OCI-LY7 (cell line): ENCODE measurements at regions not wholly inside any gene's neighbourhood (a gene's known extent, or its start where the extent isn't known, plus 50 kb on each side); places are given as distances from the start of the nearest gene placed in this dataset.

Source experiments
- BruUV-seq: library from RNA; stranded (reverse); fragments of 400-500 nt; replicated peaks from 2 replicates; lab custom pipeline; 2021; lab: Mats Ljungman, UMichigan
- CTCF ChIA-PET: fragments of 300-600 bp; sonication (Branson Sonifier 250); formaldehyde crosslinking; loops from one replicate; lab custom pipeline; 2022; ENCODE audit warnings: antibody characterized with exemption; ENCODE audit not compliant: unreplicated experiment; lab: Charles Lee
- POLR2A ChIA-PET: fragments of 300-600 bp; sonication (Branson Sonifier 250); formaldehyde crosslinking; loops from one replicate; lab custom pipeline; 2022; ENCODE audit warnings: antibody characterized with exemption; lab: Charles Lee
- DNase-seq: peaks from one replicate; pipeline ENCODE4 v3.0.0-alpha.2; 2015; ENCODE audit warnings: low spot score
- H2AFZ ChIP-seq: fragments of 200-600 bp; sonication (generic), shearing (Covaris generic); 2 replicates; pipeline ENCODE4 v1.6.1; 2014; ENCODE audit warnings: mild to moderate bottlenecking, antibody characterized with exemption, low read length, moderate library complexity
- H3K27ac ChIP-seq: fragments of 200-600 bp; sonication (generic); 2 replicates; pipeline ENCODE4 v1.5.1; 2014; ENCODE audit warnings: mixed run types, low read depth, mild to moderate bottlenecking, moderate library complexity, low read length, inconsistent platforms; ENCODE audit not compliant: poor library complexity, severe bottlenecking
- H3K36me3 ChIP-seq: fragments of 200-600 bp; sonication (generic); 2 replicates; pipeline ENCODE4 v1.6.1; 2014; ENCODE audit warnings: mild to moderate bottlenecking, antibody characterized with exemption, low read length, moderate library complexity, mixed read lengths; ENCODE audit not compliant: insufficient read depth
- H3K4me1 ChIP-seq: fragments of 200-600 bp; sonication (generic); 2 replicates; pipeline ENCODE4 v1.5.1; 2014; ENCODE audit warnings: mild to moderate bottlenecking, low read length; ENCODE audit not compliant: insufficient read depth, poor library complexity, severe bottlenecking
- H3K4me2 ChIP-seq: fragments of 200-600 bp; sonication (generic); 2 replicates; pipeline ENCODE4 v1.6.1; 2014; ENCODE audit warnings: mild to moderate bottlenecking, low read length
- H3K4me3 ChIP-seq: fragments of 200-600 bp; sonication (generic); 2 replicates; pipeline ENCODE4 v1.5.1; 2014; ENCODE audit warnings: mild to moderate bottlenecking, low read depth, low read length; ENCODE audit not compliant: poor library complexity, severe bottlenecking
- H3K79me2 ChIP-seq: fragments of 200-600 bp; sonication (generic); 2 replicates; pipeline ENCODE4 v1.6.1; 2016; ENCODE audit warnings: low read depth, mild to moderate bottlenecking, low read length, moderate library complexity, mixed read lengths; ENCODE audit not compliant: insufficient read depth
- H3K9me2 ChIP-seq: fragments of 200-600 bp; sonication (generic); 2 replicates; pipeline ENCODE4 v1.6.1; 2016; ENCODE audit warnings: mild to moderate bottlenecking, low read length, mixed read lengths; ENCODE audit not compliant: insufficient read depth
- H3K9me3 ChIP-seq: fragments of 200-600 bp; sonication (generic); 2 replicates; pipeline ENCODE4 v1.6.1; 2014; ENCODE audit warnings: mild to moderate bottlenecking, mixed run types, low read length, mixed read lengths
- H4K20me1 ChIP-seq: fragments of 200-600 bp; sonication (generic); 2 replicates; pipeline ENCODE4 v1.6.1; 2014; ENCODE audit warnings: mild to moderate bottlenecking, antibody characterized with exemption, low read length, moderate library complexity, mixed read lengths; ENCODE audit not compliant: insufficient read depth
- EZH2phosphoT487 ChIP-seq: fragments of 200-600 bp; sonication (generic); IDR thresholded peaks from 2 replicates; pipeline ENCODE4 v1.6.1; 2018; ENCODE audit warnings: low read depth, borderline replicate concordance, mild to moderate bottlenecking, mixed run types, antibody characterized with exemption, low read length, moderate library complexity, mixed read lengths
- intact Hi-C: fragments of 100-400 bp; cut with micrococcal nuclease; formaldehyde crosslinking; loops from one replicate; pipeline ENCODE4 v1.10.0; 2022; ENCODE audit not compliant: unreplicated experiment
- TF ChIP-seq, protein P1 (sequence below): fragments of 200-600 bp; sonication (generic); conservative IDR thresholded peaks from 2 replicates; pipeline ENCODE4 v1.5.1; 2014; ENCODE audit warnings: mild to moderate bottlenecking, antibody characterized with exemption, low read length, moderate library complexity, mixed read lengths

DNA sequence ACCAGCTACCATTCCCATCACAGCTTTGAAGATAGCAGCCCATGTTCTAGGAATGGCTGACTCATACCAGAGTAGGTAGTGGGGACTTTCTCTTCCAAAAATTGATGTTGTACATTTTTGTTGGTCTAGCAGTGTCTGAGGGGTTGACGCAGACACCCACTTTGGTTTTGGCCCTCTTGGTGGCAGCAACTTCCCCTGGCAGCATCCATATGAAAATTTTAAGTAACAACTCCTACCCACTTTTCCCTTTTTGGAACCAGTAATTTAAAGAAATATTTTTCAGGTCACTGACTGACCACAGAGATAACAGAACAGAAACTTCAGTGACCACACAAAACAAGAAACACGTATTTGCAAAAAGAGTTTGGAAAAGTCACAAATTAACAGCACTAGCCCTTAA, 162.0 kb upstream of the TMCC3 start:
- DNase-seq, result no peak
- Histone ChIP-seq H3K79me2 (peaks cover 13% of the 10 kb centered on the region; the same call in 1 of the 2 replicates), H3K27ac (no peak overlapping the region), H3K9me2 (no peaks in the 10 kb centered on the region), H3K4me2 (no peak overlapping the region), H2AFZ (no peak overlapping the region), H3K4me3 (no peak overlapping the region), H3K4me1 (peaks cover 27% of the 10 kb centered on the region), H4K20me1 (no peaks in the 10 kb centered on the region), H3K36me3 (peaks cover 71% of the 10 kb centered on the region), H3K9me3 (peaks cover 60% of the 10 kb centered on the region)
- BruUV-seq, result no TSS peak
- TF ChIP-seq EZH2phosphoT487, result no peak
- TF ChIP-seq, protein P1, sequence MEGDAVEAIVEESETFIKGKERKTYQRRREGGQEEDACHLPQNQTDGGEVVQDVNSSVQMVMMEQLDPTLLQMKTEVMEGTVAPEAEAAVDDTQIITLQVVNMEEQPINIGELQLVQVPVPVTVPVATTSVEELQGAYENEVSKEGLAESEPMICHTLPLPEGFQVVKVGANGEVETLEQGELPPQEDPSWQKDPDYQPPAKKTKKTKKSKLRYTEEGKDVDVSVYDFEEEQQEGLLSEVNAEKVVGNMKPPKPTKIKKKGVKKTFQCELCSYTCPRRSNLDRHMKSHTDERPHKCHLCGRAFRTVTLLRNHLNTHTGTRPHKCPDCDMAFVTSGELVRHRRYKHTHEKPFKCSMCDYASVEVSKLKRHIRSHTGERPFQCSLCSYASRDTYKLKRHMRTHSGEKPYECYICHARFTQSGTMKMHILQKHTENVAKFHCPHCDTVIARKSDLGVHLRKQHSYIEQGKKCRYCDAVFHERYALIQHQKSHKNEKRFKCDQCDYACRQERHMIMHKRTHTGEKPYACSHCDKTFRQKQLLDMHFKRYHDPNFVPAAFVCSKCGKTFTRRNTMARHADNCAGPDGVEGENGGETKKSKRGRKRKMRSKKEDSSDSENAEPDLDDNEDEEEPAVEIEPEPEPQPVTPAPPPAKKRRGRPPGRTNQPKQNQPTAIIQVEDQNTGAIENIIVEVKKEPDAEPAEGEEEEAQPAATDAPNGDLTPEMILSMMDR, result no peak
- ChIA-PET CTCF (no interaction called here), POLR2A (interaction anchor here (0.6 to 1.4 kb wide), 3 partner anchors 8 to 75 kb away, joined by 3 read pairs; no protein-coding TSS in a partner anchor)
- intact Hi-C loops, result no loop called here

GRCh38 chr12:94811611-94812010, 161.3 kb upstream of the TMCC3 start:
- Histone ChIP-seq H3K9me2 (no peaks in the 10 kb centered on the region), H2AFZ (no peak overlapping the region), H3K27ac (no peak overlapping the region), H3K4me1 (peaks cover 23% of the 10 kb centered on the region), H3K36me3 (peaks cover 71% of the 10 kb centered on the region), H3K4me3 (no peak overlapping the region), H3K79me2 (peaks cover 10% of the 10 kb centered on the region; the same call in 1 of the 2 replicates), H3K4me2 (no peak overlapping the region), H4K20me1 (no peaks in the 10 kb centered on the region), H3K9me3 (peaks cover 60% of the 10 kb centered on the region)
- DNase-seq, result no peak
- intact Hi-C loops, result no loop called here
- TF ChIP-seq EZH2phosphoT487, result no peak
- TF ChIP-seq, protein P1, result no peak
- CTCF ChIA-PET, result no interaction called here
- BruUV-seq, result no TSS peak
- POLR2A ChIA-PET, result interaction anchor here (0.6 to 1.4 kb wide), 5 partner anchors 8 to 91 kb away, joined by 3 read pairs; no protein-coding TSS in a partner anchor

DNA sequence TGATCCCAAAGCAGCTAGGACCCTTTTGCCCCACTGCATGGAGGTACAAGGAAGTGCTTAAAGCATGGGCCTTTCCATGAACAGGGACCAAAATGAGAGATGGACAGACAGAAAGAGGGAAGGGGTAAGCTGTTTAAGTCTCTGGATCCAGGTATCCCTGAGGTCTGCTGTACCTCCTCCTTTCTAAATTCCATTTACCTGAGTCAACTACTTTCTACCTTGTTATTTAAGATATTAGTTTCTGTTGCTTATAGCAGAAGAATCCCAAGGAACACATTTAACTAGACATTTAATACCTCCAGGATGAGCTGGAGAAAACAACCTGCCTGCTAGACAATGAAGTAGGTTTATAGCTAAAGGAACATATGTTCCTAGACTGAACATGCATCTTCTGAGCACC, 157.6 kb upstream of the TMCC3 start:
- POLR2A ChIA-PET, result interaction anchor here (0.6 to 3.0 kb wide), 7 partner anchors 9 to 1135 kb away, joined by 3 to 29 read pairs (median 6); partner anchors contain the start of gene CCDC38
- CTCF ChIA-PET, result interaction anchor here (2.2 kb wide), 1 partner anchor 10 kb away, joined by 6 read pairs; no protein-coding TSS in a partner anchor

More for the DNA sequence above, 157.6 kb upstream of the TMCC3 start:
- Histone ChIP-seq H3K4me1 (peaks cover 22% of the 10 kb centered on the region), H4K20me1 (no peaks in the 10 kb centered on the region), H3K79me2 (no peaks in the 10 kb centered on the region; the same call in 1 of the 2 replicates), H3K4me3 (no peak overlapping the region), H3K36me3 (peaks cover 46% of the 10 kb centered on the region), H2AFZ (no peak overlapping the region), H3K4me2 (no peak overlapping the region), H3K27ac (no peak overlapping the region), H3K9me2 (no peaks in the 10 kb centered on the region), H3K9me3 (peaks cover 32% of the 10 kb centered on the region)
- no peak for DNase-seq
- intact Hi-C loops, result no loop called here
- TF ChIP-seq, protein P1, result no peak
- TF ChIP-seq EZH2phosphoT487, result no peak
- no TSS peak for BruUV-seq
